NCI-H524 (cell line): ENCODE measurements at regions not wholly inside any gene's neighbourhood (a gene's known extent, or its start where the extent isn't known, plus 50 kb on each side); places are given as distances from the start of the nearest gene placed in this dataset.
"Not testable (repeated sequence)": the region's sequence is repeated elsewhere in the genome, so short reads cannot be mapped to it uniquely, and the experiment has no call there.

ENCODE experiments used
- DNase-seq, 2 experiments: peaks; one replicate each; lab custom pipeline; 2025; lab: John Stamatoyannopoulos, UW

GRCh38 chr4:141290771-141291170, 70.1 kb downstream of the ZNF330 start:
- DNase-seq: no peak

DNA sequence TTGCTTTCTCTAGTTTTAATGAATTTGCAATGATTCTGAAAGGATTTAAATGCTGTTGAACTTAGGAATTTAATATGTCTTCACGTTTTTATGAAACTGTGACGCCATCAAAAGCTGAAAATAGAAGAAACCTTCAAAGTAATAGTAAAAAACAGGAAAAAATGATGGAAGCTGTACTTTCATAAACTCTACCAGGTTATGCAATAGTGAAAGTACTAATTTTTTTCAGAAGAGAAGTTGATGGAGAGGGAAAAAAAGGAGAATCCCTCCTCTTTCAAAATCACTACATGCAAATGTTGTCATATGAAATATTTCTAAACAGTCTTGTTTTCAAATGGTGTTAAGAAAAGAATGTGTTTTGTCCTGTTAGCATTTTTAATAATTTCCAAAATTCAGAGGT, 73.6 kb downstream of the ZNF330 start:
- DNase-seq: no peak

- DNase-seq: no peak
These were observed 80.5 kb downstream of the ZNF330 start for GRCh38 chr4:141301216-141301615.

GRCh38 chr4:141302924-141303323, 82.2 kb downstream of the ZNF330 start:
- no peak for DNase-seq

GRCh38 chr4:141304346-141304745, 83.7 kb downstream of the ZNF330 start:
- no peak for DNase-seq

GRCh38 chr4:141306331-141306730, 85.6 kb downstream of the ZNF330 start:
- DNase-seq: no peak

GRCh38 chr4:141307241-141307689, 86.6 kb downstream of the ZNF330 start:
- DNase-seq: peak in 1 of 2 experiments; percentile 18

DNA sequence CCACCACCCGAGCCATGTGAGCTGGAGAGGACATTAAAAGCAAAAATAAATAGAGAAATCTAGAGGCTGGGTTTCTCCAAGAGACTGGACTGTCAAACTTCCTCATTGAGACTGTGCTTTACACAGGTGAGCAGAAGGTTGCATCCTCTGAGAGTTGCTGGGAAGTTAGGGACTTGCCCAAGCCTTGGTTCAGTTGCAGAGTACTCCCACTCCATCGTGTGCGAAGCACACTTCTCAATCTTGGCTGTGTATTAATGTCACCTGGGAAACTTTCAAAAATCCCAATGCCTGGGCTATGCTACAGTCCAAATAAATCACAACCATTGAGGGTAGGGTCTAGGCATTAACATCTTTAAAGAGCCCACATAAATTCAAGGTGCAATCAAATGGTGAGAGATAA, 89.2 kb downstream of the ZNF330 start:
- DNase-seq: no peak

DNA sequence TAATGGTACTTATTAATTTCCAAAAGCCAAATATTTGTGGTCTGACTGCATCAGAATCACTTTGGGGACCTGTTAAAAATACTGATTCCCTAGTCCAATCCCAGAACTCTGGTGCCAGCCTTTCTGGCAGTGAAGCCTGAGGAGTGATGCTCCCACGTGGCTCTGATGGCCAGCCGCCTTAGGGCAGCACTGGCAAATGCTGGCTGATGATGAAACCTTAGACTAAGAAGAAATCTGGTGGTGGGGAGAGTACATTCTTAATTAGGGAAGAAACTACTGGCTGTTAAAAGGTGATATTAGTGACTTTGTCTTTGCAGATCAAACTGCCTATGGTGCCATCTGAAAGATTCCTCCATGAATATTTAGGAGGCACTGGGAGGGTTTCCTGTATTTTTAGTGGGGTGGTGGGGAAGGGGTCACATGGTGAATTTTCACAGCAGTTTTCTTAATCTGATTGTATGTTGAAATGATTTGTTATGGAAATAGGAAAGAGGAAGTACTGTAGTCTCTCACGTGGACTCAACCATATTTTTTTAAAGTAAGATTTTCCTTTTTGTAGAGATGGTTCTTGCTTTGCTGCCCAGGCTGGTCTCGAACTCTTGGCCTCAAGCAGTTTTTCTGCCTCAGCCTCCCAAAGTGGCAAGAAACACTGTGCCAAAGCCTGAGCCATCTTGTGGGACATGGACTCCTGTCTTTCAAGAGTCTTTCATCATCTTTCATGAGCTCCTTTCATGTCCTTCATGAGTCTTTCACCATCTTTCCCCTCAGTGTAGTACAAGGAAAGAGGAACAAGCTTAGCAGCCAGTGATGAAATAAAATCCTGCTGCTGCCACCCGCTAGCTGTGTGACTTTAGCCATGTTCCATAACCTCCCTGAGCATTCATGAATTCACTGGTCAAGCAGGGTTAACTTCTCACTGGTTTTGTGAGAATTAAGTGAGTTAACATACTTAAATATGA, 90.8 kb downstream of the ZNF330 start:
- no peak for DNase-seq

DNA sequence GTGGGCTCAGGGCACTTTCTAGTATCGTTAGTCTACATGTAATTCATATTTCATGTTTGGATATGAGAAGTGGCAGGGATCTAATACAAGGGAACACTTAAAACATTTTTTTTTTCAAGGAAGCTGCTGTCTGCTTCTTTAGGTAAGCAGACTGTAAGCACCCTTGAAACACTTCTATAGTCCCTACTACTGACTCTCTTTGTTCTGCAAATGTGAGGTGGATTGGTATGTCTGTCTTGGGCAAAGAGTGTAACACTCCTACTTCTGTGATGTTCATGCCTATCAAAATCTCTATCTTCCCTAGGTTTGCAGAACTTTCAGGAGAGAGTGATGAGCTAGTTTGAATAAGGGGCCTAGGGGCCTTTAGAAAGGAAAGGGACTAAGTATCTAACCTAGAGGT, 93.9 kb downstream of the ZNF330 start:
- DNase-seq: no peak

- no peak for DNase-seq
These were observed 108.0 kb downstream of the ZNF330 start for GRCh38 chr4:141328560-141329173.

- DNase-seq: no peak
These were observed 108.5 kb downstream of the ZNF330 start for GRCh38 chr4:141329174-141329569.

DNA sequence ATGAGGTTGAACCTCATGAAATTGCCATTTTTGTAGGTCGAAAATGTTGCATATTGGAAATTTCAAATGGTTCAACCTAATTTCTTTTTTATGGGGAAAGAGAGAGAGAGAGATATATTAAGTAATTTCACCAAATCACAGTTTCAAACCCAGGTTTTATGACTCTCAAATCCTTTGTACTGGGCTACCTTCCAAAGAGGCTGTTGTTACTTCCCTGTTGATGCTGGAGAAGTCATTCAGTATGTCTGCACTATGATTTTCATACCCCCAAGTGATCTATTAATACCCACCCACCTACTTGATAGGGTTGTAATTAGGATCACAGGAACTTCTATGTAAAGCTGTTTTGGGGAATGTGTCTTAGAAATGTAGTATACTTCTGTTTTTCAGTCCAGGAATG, 109.9 kb downstream of the ZNF330 start:
- DNase-seq: no peak

GRCh38 chr4:141331534-141332358, 111.1 kb downstream of the ZNF330 start:
- DNase-seq: no peak

GRCh38 chr4:141332359-141333181, 111.9 kb downstream of the ZNF330 start:
- not testable (repeated sequence) for DNase-seq

DNA sequence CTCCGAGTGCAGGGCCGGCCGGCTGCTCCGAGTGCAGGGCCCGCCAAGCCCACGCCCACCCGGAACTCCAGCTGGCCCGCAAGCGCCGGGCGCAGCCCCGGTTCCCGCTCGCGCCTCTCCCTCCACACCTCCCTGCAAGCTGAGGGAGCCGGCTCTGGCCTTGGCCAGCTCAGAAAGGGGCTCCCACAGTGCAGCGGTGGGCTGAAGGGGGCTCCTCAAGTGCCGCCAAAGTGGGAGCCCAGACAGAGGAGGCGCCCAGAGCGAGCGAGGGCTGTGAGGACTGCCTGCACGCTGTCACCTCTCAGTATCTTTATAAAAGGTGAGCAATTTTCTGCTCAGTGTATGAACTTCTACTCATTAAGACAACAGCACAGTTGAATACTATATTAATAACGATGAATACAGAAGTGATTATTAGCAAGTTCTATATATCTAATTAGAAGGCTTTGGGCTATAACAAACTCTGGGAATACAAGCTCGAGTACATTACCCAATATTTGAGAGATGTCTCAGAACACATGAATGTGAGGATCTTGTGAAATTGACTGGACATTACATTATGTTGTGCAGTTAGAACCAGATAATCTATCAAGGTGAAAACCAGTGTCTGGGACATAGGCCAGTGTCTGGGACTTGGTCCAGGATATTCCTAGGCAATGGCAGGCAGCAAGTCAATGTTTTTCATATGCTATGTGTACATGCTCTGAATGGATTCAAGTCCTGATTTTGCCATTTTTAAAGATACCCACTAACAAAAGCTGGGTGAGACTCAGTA, 112.9 kb downstream of the ZNF330 start:
- not testable (repeated sequence) for DNase-seq

GRCh38 chr4:141335166-141335565, 114.5 kb downstream of the ZNF330 start:
- no peak for DNase-seq

DNA sequence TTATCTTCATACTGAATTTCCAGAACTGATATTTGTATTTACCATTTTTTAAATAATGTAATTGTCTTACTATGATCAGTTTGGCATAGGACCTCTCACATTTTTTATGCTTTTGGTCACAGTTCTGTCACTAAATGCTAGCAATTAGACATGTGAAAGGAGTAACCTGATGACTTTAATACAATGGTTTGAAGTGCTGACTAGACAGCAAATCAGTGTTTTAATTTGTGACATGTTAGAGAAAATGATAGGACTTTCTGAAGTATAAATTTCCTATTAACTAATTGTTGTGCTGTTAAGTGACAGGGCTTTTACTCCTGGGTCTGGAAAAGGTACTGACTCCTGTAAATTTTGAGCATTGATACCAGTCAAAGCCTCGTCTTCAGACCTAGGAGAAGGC, 117.5 kb downstream of the ZNF330 start:
- no peak for DNase-seq

DNA sequence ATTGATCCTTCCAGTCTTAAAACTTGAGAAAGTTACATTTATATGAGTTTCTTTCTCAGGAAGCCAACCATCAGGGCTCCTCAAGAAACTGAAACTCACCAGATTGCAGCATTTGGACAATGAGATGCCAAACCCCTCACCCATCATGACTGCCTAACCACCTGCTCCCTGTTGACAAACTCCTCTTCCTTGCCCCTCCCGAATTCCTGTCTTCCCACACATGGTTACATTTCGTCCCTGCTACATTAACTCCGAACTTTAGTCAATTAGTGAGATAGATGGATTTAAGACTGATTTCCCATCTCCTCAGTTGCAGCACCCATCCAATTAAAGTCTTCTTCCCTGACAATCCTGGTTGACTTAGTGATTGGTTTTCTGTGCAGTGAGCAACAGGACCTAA, 118.7 kb downstream of the ZNF330 start:
- no peak for DNase-seq

DNA sequence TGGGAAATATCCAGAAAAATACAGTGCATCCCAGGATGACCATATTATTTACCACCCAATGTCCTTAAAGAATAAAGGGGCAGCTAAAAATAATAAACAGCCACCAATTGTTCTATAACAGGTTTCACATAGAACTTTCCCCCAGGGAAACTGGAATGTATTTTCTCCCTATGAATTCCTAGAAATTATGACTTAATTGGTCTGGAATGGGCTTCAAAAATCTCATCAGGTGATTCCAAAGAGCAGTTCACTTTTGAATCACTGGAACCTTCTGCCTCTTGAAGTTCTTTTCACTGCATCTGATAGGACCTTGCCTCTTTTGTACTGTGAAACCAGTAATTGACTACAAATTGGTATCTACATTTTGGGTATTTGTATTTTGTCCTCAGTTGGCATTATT, 119.3 kb downstream of the ZNF330 start:
- DNase-seq: no peak

GRCh38 chr4:141340458-141340857, 119.8 kb downstream of the ZNF330 start:
- no peak for DNase-seq
